SH-SY5Y (cell line): ENCODE measurements at regions not wholly inside any gene's neighbourhood (a gene's known extent, or its start where the extent isn't known, plus 50 kb on each side); places are given as distances from the start of the nearest gene placed in this dataset.

Source experiments
- GATA2 ChIP-seq: IDR thresholded peaks from 2 replicates; pipeline ENCODE4 v1.6.1; 2011; ENCODE audit warnings: mild to moderate bottlenecking, low read depth, low read length
- GATA3 ChIP-seq: IDR thresholded peaks from 2 replicates; pipeline ENCODE4 v1.6.1; 2011; ENCODE audit warnings: low read depth, mild to moderate bottlenecking, low read length, moderate library complexity

GRCh38 chr1:198904321-198904720 is 265.5 kb downstream of the PTPRC start:
- no peak for TF ChIP-seq GATA3
- TF ChIP-seq GATA2: no peak
